HT1080 (cell line): ENCODE measurements at regions not wholly inside any gene's neighbourhood (a gene's known extent, or its start where the extent isn't known, plus 50 kb on each side); places are given as distances from the start of the nearest gene placed in this dataset.
"Not testable (repeated sequence)": the region's sequence is repeated elsewhere in the genome, so short reads cannot be mapped to it uniquely, and the experiment has no call there.

ENCODE experiments used
- DNase-seq: peaks from one replicate; pipeline ENCODE4 v3.0.0-alpha.2; 2015; ENCODE audit warnings: low read depth

GRCh38 chr13:93017493-93018112 is 209.0 kb upstream of the GPC6 start:
- no peak for DNase-seq

GRCh38 chr13:93023929-93024328 is 202.7 kb upstream of the GPC6 start:
- no peak for DNase-seq

DNA sequence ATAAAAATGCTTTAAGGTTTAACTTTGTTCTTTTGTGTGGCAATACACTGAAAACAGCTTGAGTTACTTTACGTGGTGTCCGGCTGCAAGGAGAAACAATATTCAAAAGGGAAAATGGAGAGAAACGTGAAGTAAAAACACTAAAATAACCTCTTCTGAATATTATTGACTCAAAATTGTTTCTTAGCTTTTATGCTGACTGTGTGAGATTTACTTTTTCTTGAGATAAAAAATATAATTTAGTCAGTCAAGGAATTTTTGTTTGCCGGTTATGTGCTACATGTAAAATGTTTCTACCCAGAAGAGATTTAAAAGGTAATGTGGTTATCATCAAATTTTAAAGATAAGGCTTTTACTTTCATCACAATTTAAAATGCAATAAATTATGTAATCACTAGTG is 200.6 kb upstream of the GPC6 start:
- no peak for DNase-seq

GRCh38 chr13:93029536-93029935 is 197.1 kb upstream of the GPC6 start:
- no peak for DNase-seq

GRCh38 chr13:93036380-93036779 is 190.2 kb upstream of the GPC6 start:
- no peak for DNase-seq

- no peak for DNase-seq
Observed at GRCh38 chr13:93037780-93038179, 188.8 kb upstream of the GPC6 start.

DNA sequence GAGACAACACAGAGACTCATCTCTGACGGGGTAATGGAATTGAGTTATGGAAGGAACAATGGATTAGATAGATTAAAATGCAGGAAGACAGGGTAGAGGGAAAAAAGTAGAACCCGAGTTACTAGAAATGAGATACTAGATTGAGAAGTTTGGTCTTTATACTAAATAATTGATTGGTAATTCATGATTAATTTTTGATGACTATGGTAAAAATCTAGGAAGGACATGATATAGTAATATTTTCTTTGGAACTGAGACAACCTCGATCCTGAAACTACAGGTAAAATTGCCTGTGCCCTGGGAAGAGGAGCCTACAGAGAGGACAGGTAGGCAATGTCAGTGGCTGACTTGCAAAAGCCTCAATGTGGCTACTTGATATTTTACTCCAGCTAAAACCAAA is 188.4 kb upstream of the GPC6 start:
- no peak for DNase-seq

GRCh38 chr13:93039131-93039530 is 187.5 kb upstream of the GPC6 start:
- DNase-seq = peak; percentile 54

GRCh38 chr13:93041566-93041965 is 185.0 kb upstream of the GPC6 start:
- not testable (repeated sequence) for DNase-seq

- peak; percentile 47 for DNase-seq
Observed at GRCh38 chr13:93045836-93046235, 180.8 kb upstream of the GPC6 start.

DNA sequence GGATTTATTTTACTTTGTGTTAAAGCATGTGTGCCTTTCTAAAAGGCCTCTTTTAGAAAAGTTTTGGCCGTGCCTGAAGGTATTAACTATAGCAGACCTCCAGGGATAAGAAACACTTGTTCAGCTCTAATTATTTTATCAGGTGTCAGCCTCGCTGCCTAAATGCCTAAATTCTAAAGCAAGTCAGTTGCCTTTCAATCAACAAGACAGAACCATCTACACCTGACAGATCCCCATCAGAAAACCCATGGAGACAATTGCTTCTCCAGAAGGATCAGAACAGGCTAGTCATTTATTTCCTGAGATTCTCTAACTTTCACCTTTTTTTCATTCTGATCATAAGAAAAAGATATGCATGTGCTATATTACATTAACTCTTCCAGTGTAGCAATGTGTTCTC is 171.4 kb upstream of the GPC6 start:
- DNase-seq = no peak

DNA sequence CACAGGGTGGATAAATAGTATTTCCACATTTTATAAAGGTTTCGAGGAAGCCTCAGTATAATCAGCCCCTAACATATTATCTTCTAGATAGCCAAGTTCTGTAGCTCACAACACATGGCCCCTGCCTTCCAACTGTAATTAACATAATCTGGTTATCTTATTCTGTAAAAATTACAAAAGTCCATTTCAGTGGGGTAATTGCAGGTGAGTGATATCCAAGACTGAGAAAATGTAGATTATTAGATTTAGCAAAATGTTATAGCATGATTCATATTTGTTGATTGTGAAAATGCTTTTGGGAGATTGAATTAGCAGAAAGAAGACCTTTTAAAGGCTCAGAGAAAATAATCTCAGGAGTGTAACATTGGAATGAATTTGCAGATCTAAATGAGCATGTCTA is 168.3 kb upstream of the GPC6 start:
- no peak for DNase-seq

GRCh38 chr13:93060144-93060543 is 166.5 kb upstream of the GPC6 start:
- no peak for DNase-seq

- peak; percentile 87 for DNase-seq
Observed at GRCh38 chr13:93066187-93066586, 160.4 kb upstream of the GPC6 start.

- no peak for DNase-seq
Observed at GRCh38 chr13:93079294-93079693, 147.3 kb upstream of the GPC6 start.

DNA sequence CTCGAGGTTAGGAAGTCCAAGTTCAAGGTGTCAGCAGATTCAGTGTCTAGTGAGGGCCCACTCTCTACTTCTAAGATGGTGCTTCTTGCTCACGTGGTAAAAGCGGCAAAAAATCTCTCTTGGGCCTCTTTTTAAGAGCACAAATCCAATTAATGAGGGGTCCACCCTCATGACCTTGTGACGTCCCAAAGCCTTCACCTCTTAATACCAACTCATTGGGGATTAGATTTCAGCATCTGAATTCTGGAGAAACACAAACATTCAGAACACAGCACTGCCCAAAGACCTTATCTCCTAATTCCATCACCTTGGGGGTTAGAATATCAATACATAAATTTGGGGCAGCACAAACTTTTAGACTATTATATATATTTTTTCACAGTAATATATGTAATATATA is 146.4 kb upstream of the GPC6 start:
- DNase-seq = no peak

GRCh38 chr13:93080587-93080986 is 146.0 kb upstream of the GPC6 start:
- peak; percentile 44 for DNase-seq

DNA sequence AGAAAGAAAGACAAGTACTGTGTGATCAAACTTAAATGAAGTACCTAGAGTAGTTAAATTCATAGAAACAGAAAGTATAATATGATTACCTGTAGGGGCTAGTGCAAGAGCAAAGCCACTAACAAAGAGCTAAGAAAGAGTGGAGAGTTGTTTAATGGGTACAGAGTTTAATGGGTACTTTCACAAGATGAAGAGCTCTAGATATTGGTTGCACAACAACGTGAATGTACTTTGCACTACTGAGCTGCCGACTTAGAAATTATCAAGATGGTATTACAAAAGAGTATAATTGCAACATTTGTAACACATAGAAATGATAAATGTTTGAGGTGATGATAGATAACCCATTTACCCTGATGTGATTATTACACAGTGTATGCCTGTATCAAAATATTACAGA is 140.3 kb upstream of the GPC6 start:
- no peak for DNase-seq

GRCh38 chr13:93098972-93099371 is 127.6 kb upstream of the GPC6 start:
- no peak for DNase-seq

GRCh38 chr13:93101226-93101734 is 125.3 kb upstream of the GPC6 start:
- DNase-seq = peak; percentile 11

DNA sequence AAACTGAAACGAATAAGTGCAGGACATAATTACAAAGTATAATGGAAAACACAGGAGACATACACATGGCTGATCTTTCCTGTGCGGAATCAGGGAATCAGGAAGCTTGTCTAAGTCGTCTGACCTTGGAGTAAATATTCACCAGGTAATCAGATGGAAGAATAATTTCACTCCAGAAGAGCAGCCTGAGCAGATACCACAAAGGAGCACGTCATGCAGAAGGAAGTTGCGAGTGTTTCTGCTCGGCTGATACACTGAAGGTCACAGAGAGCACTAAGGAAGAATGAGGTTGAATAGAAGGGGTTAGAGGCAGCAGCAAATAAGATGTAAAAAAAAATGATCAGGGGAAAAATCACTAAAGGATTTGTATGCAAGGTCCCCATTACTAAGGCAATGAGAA is 122.3 kb upstream of the GPC6 start:
- no peak for DNase-seq

DNA sequence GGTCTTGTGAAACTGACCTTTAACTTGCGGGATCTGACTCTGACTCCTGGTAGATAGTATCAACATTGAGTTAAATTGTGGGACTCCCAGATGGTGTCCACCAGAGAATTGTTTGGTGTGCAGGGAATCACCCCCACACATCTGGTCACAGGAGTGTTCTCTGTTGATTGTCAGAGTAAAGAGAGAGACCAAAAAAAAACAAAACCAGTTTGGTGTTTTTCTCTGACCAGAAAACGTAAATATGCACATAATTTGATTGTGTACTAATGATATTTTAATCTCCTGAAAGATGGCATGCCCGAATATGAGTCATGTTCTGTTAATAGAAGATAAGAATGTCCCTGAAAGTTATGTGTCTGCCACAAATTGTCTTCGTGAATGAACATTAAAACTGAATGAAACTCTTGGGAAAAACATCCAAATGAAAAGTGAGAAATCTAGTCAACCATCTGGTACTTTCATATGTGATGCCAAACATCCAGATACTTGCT is 118.5 kb upstream of the GPC6 start:
- no peak for DNase-seq

- DNase-seq = no peak
Observed at GRCh38 chr13:93116809-93117208, 109.8 kb upstream of the GPC6 start.
